ENCODE measurements at regions not wholly inside any gene's neighbourhood (a gene's known extent, or its start where the extent isn't known, plus 50 kb on each side); places are given as distances from the start of the nearest gene placed in this dataset.

GRCh38 chr2:214648520-214648919 lies 161.0 kb downstream of the BARD1 start:
- Histone ChIP-seq H3K9me3 (no peaks in the 10 kb centered on the region), H3K79me2 (ENCODE audit: insufficient read depth) (no peaks in the 10 kb centered on the region), H3K9ac (no peak overlapping the region), H3K4me1 (ENCODE audit: control insufficient read depth in 1 of 2, insufficient read depth in 2 of 2, low read depth in 1 of 2, low read length in 1 of 2) (no peaks in the 10 kb centered on the region), H3K4me3 (ENCODE audit: low read depth in 2 of 2, low read length in 1 of 2) (no peak overlapping the region), H3F3A (replicated peaks; ENCODE audit: insufficient read depth) (no peaks in the 10 kb centered on the region), H3K4me2 (no peak overlapping the region), H3K9me2 (no peaks in the 10 kb centered on the region), H4K20me1 (ENCODE audit: insufficient read depth) (no peaks in the 10 kb centered on the region), H3K27ac (ENCODE audit: low read depth in 2 of 2, low read length in 1 of 2) (no peak overlapping the region), H3K36me3 (replicated peaks in 1 of 2; ENCODE audit: control insufficient read depth in 1 of 2, insufficient read depth in 2 of 2, low read length in 1 of 2) (no peaks in the 10 kb centered on the region), H3K27me3 (ENCODE audit: insufficient read depth) (no peaks in the 10 kb centered on the region), H2AFZ (ENCODE audit: low read depth) (no peak overlapping the region)
- CTCF ChIA-PET = no interaction called here
- TF ChIP-seq USF1 (IDR thresholded peaks at IDR 0.05; ENCODE audit: borderline replicate concordance, low read depth) = no peak
- TF ChIP-seq MEF2A (IDR thresholded peaks at IDR 0.05; ENCODE audit: borderline replicate concordance, low read depth) = no peak
- TF ChIP-seq FOSL2 (IDR thresholded peaks at IDR 0.05; ENCODE audit: borderline replicate concordance, low read depth) = no peak
- TF ChIP-seq, protein P1, sequence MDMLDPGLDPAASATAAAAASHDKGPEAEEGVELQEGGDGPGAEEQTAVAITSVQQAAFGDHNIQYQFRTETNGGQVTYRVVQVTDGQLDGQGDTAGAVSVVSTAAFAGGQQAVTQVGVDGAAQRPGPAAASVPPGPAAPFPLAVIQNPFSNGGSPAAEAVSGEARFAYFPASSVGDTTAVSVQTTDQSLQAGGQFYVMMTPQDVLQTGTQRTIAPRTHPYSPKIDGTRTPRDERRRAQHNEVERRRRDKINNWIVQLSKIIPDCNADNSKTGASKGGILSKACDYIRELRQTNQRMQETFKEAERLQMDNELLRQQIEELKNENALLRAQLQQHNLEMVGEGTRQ (IDR thresholded peaks at IDR 0.05; ENCODE audit: borderline replicate concordance, low read depth, low read length) = no peak
- no peak for TF ChIP-seq NRF1 (IDR thresholded peaks at IDR 0.05; ENCODE audit: low read depth, low read length)
- no peak for TF ChIP-seq TAF1 (IDR thresholded peaks at IDR 0.05; ENCODE audit: borderline replicate concordance, low read depth, low read length)
- no peak for TF ChIP-seq RAD21 (IDR thresholded peaks at IDR 0.05; ENCODE audit: low read length)
- POLR2A ChIA-PET = no interaction called here
- no peak for DNase-seq
- 29% methylated on average over 2 of the region's 2 CpGs for WGBS (ENCODE audit: low lambda C conversion rate)

- Histone ChIP-seq H3K9me3 (no peaks in the 10 kb centered on the region), H3K4me3 (ENCODE audit: low read depth in 2 of 2, low read length in 1 of 2) (no peak overlapping the region), H3K27me3 (ENCODE audit: insufficient read depth) (no peaks in the 10 kb centered on the region), H3K79me2 (ENCODE audit: insufficient read depth) (no peaks in the 10 kb centered on the region), H3K27ac (ENCODE audit: low read depth in 2 of 2, low read length in 1 of 2) (no peak overlapping the region), H3K4me2 (no peak overlapping the region), H2AFZ (ENCODE audit: low read depth) (no peak overlapping the region), H4K20me1 (ENCODE audit: insufficient read depth) (no peaks in the 10 kb centered on the region), H3F3A (replicated peaks; ENCODE audit: insufficient read depth) (no peaks in the 10 kb centered on the region), H3K36me3 (replicated peaks in 1 of 2; ENCODE audit: control insufficient read depth in 1 of 2, insufficient read depth in 2 of 2, low read length in 1 of 2) (no peaks in the 10 kb centered on the region), H3K9me2 (no peaks in the 10 kb centered on the region), H3K4me1 (ENCODE audit: control insufficient read depth in 1 of 2, insufficient read depth in 2 of 2, low read depth in 1 of 2, low read length in 1 of 2) (no peaks in the 10 kb centered on the region), H3K9ac (no peak overlapping the region)
- ChIA-PET POLR2A (no interaction called here), CTCF (interaction anchor here (1.1 kb wide), 1 partner anchor 12 kb away, joined by 4 read pairs; no protein-coding TSS in a partner anchor)
- no peak for TF ChIP-seq FOXJ3 (CRISPR knock-in tag; IDR thresholded peaks at IDR 0.05)
- TF ChIP-seq TAF1 (IDR thresholded peaks at IDR 0.05; ENCODE audit: borderline replicate concordance, low read depth, low read length) = no peak
- no peak for TF ChIP-seq PBX3 (IDR thresholded peaks at IDR 0.05)
- TF ChIP-seq, protein P2, sequence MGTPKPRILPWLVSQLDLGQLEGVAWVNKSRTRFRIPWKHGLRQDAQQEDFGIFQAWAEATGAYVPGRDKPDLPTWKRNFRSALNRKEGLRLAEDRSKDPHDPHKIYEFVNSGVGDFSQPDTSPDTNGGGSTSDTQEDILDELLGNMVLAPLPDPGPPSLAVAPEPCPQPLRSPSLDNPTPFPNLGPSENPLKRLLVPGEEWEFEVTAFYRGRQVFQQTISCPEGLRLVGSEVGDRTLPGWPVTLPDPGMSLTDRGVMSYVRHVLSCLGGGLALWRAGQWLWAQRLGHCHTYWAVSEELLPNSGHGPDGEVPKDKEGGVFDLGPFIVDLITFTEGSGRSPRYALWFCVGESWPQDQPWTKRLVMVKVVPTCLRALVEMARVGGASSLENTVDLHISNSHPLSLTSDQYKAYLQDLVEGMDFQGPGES (IDR thresholded peaks at IDR 0.05; ENCODE audit: low read depth, low read length) = no peak
- TF ChIP-seq GATA2 (CRISPR knock-in tag; IDR thresholded peaks at IDR 0.05) = no peak
- TF ChIP-seq RFX5 (IDR thresholded peaks at IDR 0.05; ENCODE audit: low read length) = no peak
- TF ChIP-seq, protein P3, sequence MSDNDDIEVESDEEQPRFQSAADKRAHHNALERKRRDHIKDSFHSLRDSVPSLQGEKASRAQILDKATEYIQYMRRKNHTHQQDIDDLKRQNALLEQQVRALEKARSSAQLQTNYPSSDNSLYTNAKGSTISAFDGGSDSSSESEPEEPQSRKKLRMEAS (IDR thresholded peaks at IDR 0.05; ENCODE audit: low read depth) = no peak
- TF ChIP-seq ZBTB33 (IDR thresholded peaks at IDR 0.05; ENCODE audit: borderline replicate concordance, low read depth) = no peak
- no peak for TF ChIP-seq NRF1 (IDR thresholded peaks at IDR 0.05; ENCODE audit: low read depth, low read length)
- TF ChIP-seq TCF12 (IDR thresholded peaks at IDR 0.05) = no peak
- TF ChIP-seq GABPA (IDR thresholded peaks at IDR 0.05; ENCODE audit: low read depth) = no peak
- no peak for TF ChIP-seq POLR2AphosphoS5 (IDR thresholded peaks at IDR 0.05; ENCODE audit: low read depth, low read length)
- TF ChIP-seq RCOR1 (IDR thresholded peaks at IDR 0.05; ENCODE audit: low read length) = no peak
- no peak for TF ChIP-seq SIN3A (IDR thresholded peaks at IDR 0.05; ENCODE audit: borderline replicate concordance, low read depth, low read length)
- TF ChIP-seq FOSL2 (IDR thresholded peaks at IDR 0.05; ENCODE audit: borderline replicate concordance, low read depth) = no peak
- TF ChIP-seq ELF1 (IDR thresholded peaks at IDR 0.05) = no peak
- no peak for DNase-seq
- 42% methylated on average over 2 of the region's 2 CpGs for WGBS (ENCODE audit: low lambda C conversion rate)
Observed at GRCh38 chr2:214631406-214631805, 178.1 kb downstream of the BARD1 start.
